Adipose tissue (tissue), 3 donors: ENCODE measurements at regions not wholly inside any gene's neighbourhood (a gene's known extent, or its start where the extent isn't known, plus 50 kb on each side); places are given as distances from the start of the nearest gene placed in this dataset.

Source experiments
- H3K27ac ChIP-seq: one replicate; pipeline ENCODE4 v1.5.1; 2013; ENCODE audit warnings: low read depth, low read length
- WGBS, 3 donors: extraction: QIAGEN DNeasy Blood & Tissue Kit; methylation state at CpG; one replicate each; pipeline ENCODE4 v1.1.7; 2013; 5-methylcytosine and 5-hydroxymethylcytosine counted together
- donor health status: healthy with polysubstance abuse.
- donor health status: Bipolar disorder and iron deficiency.
- donor health status: healthy.

DNA sequence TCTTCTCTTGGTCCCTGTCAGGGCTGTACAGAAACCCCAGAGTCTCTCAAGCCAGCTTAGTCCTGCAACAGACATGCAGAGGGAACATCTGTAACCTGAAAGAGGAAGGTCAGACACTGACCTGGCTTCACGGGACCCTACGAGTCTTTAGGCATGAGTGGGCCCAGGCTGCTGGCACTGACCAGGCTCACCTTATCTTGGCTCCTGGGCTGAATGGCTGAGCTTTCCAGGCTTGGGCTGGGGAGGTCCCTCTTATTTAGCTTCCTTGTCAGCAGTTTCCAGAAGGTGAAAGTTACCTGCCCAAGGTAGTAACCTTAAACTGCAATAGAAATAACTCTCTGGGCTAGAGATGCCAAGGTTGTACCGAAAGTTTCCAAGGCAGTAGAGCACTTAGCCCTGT is 58.4 kb upstream of the FUT8 start:
- no peak overlapping the region for H3K27ac ChIP-seq
- 87 to 93% (median 88%) methylated on average over 3 of the region's 3 CpGs for WGBS, 3 donors

GRCh38 chr14:65354715-65355114 is 57.8 kb upstream of the FUT8 start:
- 52 to 78% (median 76%) methylated on average over 4 of the region's 4 CpGs for WGBS, 3 donors
- H3K27ac ChIP-seq = no peak overlapping the region

- WGBS, 3 donors = 64 to 83% (median 70%) methylated on average over 5 of the region's 5 CpGs
- no peak overlapping the region for H3K27ac ChIP-seq
Measured at GRCh38 chr14:65356327-65356836, 56.1 kb upstream of the FUT8 start.

GRCh38 chr14:65357113-65357512 is 55.4 kb upstream of the FUT8 start:
- no peak overlapping the region for H3K27ac ChIP-seq

DNA sequence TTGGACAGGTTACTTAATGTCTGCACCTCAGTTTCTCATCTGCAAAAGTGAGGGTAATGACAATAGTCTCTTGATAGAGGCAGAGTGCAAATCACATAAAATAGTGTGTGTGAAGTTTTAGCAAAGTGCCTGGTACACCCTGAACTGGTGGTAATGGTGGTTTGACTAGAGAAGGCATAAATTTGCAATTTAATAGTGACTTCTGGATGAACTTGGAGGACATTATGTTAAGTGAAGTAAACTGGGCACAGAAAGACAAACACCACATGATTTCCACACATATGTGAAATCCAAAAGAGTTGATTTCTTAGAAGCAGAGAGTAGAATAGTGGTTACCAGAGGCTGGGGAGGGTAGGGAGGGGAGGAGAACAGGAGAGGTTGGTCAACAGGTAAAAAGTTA is 54.8 kb upstream of the FUT8 start:
- H3K27ac ChIP-seq = no peak overlapping the region

More at GRCh38 chr14:65357113-65357512, 55.4 kb upstream of the FUT8 start:
- WGBS, 3 donors = 52 to 82% (median 72%) methylated on average over 2 of the region's 2 CpGs

DNA sequence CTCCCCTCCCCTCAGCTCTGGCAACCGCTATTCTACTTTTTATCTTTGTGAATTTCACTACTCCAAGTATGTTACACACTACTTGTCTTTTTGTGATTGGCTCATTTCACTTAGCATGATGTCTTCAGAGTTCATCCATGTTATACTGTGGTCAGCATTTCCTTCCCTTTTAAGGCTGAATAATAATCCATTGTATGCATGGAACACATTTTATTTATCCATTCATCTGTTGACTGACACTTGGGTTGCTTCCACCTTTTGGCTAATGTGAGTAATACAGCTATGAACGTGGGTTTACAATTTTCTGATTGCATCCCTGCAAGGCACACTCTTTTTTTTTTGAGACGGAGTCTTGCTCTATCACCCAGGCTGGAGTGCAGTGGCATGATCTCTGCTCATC is 53.0 kb upstream of the FUT8 start:
- 50 to 62% (median 58%) methylated on average over 3 of the region's 3 CpGs for WGBS, 3 donors

DNA sequence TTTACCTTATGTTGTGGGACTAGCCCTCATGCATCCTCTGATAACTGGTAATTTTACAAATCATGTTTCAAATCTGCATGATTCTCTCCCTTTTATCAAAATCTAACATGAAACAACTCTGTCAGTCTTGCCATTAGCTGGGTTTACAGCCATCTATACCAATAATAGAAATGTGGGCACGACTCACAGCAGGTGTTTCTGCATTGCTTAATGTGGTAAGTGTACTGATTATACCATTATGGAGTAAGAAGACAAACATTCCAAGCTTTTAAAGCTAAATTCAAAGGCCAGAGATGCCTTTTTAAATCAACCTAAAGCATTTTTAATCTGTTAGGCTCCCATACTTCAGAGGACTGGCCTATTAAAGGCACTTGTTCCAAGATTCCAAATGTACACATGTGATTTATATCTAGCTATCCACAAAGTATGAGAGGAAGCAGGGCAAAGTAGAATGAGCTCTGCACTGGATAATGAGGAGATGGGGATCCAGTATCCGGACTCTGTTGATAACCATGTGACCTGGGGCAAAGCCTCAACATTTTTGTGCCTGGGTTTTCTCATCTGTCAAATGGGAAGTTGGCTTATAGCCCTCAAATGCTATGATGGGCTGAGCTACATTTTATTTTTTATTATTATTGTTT is 52.3 kb upstream of the FUT8 start:
- 61 to 68% (median 62%) methylated on average over 2 of the region's 2 CpGs for WGBS, 3 donors
- H3K27ac ChIP-seq = no peak overlapping the region

More for the DNA sequence above, 53.0 kb upstream of the FUT8 start:
- no peak overlapping the region for H3K27ac ChIP-seq

DNA sequence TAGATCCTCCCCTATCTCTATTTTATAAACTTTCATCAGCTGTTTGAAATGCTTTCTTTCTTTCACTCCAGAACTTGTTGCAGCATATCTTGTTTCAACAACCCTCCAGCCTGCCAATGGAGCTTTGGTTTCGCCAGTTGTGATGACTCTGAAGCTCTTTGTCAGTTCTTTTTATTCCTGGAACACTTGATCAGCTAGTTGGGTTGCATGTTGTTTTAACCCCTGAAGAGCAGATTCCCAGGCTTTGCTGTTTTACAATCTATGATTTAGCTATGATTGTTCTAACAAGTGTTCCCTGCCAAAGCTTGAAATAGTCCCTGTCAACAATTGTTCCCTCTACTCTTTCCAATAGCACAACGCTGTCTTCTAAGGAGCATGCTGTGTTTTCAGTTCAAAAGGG is 50.6 kb upstream of the FUT8 start:
- 63 to 69% (median 64%) methylated on average over 2 of the region's 2 CpGs for WGBS, 3 donors
- H3K27ac ChIP-seq = no peak overlapping the region
